NB4 (cell line): ENCODE measurements at regions not wholly inside any gene's neighbourhood (a gene's known extent, or its start where the extent isn't known, plus 50 kb on each side); places are given as distances from the start of the nearest gene placed in this dataset.

Source experiments
- DNase-seq: peaks from one replicate; pipeline ENCODE4 v3.0.0; 2010; ENCODE audit warnings: low read depth
- H3K4me3 ChIP-seq: one replicate; pipeline ENCODE4 v1.5.1; 2011; ENCODE audit warnings: mild to moderate bottlenecking, low read depth, low read length, moderate library complexity
- MAX ChIP-seq: IDR thresholded peaks from 2 replicates; pipeline ENCODE4 v1.6.1; 2011; ENCODE audit warnings: low read depth, low read length
- MYC ChIP-seq: IDR thresholded peaks from 2 replicates; pipeline ENCODE4 v1.6.1; 2011; ENCODE audit warnings: low read depth, low read length
- POLR2A ChIP-seq: IDR thresholded peaks from 2 replicates; pipeline ENCODE4 v1.6.1; 2011; ENCODE audit warnings: mild to moderate bottlenecking; ENCODE audit not compliant: insufficient read length; ENCODE audit errors: extremely low read depth
- TF ChIP-seq, protein P1 (sequence below): IDR thresholded peaks from one replicate; pipeline ENCODE4 v1.5.1; 2012; ENCODE audit warnings: low read depth, low read length

GRCh38 chr5:89900346-89900745, 509.2 kb downstream of the CETN3 start:
- no peak overlapping the region for H3K4me3 ChIP-seq

DNA sequence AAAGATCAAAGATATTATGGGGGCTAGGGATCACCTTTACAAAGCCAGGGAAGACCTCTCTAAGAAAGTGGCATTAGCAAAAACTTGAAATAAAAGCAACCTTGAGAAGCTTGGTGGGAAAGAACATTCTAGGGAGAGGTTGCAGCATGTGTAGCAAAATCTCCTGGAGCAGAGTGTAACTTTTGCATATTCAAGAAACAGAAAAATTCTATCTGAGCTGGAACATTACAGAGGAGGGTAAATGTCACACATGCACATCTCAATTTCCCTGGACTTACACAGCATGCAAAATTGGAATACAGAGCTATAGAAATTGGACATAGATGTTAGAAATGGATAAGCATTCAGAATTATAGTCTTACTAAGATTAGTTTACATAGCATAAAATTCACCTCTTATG, 510.0 kb downstream of the CETN3 start:
- DNase-seq = no peak
- TF ChIP-seq POLR2A (no peak), MAX (no peak)
- TF ChIP-seq, protein P1, sequence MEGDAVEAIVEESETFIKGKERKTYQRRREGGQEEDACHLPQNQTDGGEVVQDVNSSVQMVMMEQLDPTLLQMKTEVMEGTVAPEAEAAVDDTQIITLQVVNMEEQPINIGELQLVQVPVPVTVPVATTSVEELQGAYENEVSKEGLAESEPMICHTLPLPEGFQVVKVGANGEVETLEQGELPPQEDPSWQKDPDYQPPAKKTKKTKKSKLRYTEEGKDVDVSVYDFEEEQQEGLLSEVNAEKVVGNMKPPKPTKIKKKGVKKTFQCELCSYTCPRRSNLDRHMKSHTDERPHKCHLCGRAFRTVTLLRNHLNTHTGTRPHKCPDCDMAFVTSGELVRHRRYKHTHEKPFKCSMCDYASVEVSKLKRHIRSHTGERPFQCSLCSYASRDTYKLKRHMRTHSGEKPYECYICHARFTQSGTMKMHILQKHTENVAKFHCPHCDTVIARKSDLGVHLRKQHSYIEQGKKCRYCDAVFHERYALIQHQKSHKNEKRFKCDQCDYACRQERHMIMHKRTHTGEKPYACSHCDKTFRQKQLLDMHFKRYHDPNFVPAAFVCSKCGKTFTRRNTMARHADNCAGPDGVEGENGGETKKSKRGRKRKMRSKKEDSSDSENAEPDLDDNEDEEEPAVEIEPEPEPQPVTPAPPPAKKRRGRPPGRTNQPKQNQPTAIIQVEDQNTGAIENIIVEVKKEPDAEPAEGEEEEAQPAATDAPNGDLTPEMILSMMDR = no peak
- no peak overlapping the region for H3K4me3 ChIP-seq

More at GRCh38 chr5:89900346-89900745, 509.2 kb downstream of the CETN3 start:
- TF ChIP-seq MAX = no peak
- no peak for TF ChIP-seq POLR2A
- TF ChIP-seq, protein P1 = no peak
- TF ChIP-seq MYC = no peak
- DNase-seq = no peak

- DNase-seq = no peak
- no peak overlapping the region for H3K4me3 ChIP-seq
- TF ChIP-seq MAX (no peak), MYC (no peak), POLR2A (no peak)
- TF ChIP-seq, protein P1 = no peak
Measured at GRCh38 chr5:89893546-89893945, 516.0 kb downstream of the CETN3 start.

- TF ChIP-seq MAX (no peak), POLR2A (no peak), MYC (no peak)
- TF ChIP-seq, protein P1 = no peak
- no peak for DNase-seq
- H3K4me3 ChIP-seq = no peak overlapping the region
Measured at GRCh38 chr5:89885670-89886069, 523.9 kb downstream of the CETN3 start.

- no peak for DNase-seq
- TF ChIP-seq, protein P1 = no peak
- TF ChIP-seq MYC (no peak), MAX (no peak), POLR2A (no peak)
- no peak overlapping the region for H3K4me3 ChIP-seq
Measured at GRCh38 chr5:89883967-89884366, 525.6 kb downstream of the CETN3 start.
